Fibroblast of skin of abdomen (primary cell): ENCODE measurements at regions not wholly inside any gene's neighbourhood (a gene's known extent, or its start where the extent isn't known, plus 50 kb on each side); places are given as distances from the start of the nearest gene placed in this dataset.
"Not testable (repeated sequence)": the region's sequence is repeated elsewhere in the genome, so short reads cannot be mapped to it uniquely, and the experiment has no call there.

Experiments used
- DNase-seq: peaks from one replicate; pipeline ENCODE4 v3.0.0-alpha.2; 2013

DNA sequence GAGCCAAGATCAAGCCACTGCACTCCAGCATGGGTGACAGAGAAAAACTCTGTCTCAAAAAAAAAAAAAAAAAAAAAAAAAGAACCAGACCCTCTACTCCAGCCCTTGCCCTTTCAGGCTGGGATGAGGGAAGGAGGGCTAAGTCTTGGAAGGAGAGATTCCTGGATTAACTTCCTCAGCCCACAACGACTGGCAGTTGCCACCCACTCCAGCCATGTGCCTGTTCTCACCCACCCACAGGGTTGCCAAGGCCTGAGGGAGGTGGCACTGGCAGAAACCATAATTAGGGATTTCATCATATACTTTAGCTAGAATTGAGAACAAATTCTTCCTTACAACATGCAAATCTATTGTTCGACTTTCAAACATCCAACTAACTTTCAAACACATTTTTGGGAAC is 87.8 kb upstream of the SLC30A5 start:
- DNase-seq: no peak

DNA sequence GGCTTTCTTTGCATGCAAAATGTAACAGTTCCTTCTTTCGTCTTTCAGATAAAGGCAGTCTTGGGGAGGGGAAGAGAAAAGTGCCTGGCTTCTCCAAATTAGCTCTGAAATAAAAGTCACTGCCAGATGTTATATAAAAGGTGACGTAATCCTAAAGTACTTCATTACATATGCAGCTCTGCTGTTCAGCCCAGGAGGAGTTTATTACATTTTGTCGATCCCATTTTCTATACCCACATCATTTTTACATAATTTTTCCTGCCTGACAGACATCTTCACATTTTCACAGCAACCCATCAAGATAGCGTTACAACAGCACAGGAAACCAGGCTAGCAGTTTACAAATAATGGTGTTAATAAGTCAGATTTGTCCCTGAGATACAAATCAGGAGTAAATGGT is 86.7 kb upstream of the SLC30A5 start:
- peak; percentile 28 for DNase-seq

DNA sequence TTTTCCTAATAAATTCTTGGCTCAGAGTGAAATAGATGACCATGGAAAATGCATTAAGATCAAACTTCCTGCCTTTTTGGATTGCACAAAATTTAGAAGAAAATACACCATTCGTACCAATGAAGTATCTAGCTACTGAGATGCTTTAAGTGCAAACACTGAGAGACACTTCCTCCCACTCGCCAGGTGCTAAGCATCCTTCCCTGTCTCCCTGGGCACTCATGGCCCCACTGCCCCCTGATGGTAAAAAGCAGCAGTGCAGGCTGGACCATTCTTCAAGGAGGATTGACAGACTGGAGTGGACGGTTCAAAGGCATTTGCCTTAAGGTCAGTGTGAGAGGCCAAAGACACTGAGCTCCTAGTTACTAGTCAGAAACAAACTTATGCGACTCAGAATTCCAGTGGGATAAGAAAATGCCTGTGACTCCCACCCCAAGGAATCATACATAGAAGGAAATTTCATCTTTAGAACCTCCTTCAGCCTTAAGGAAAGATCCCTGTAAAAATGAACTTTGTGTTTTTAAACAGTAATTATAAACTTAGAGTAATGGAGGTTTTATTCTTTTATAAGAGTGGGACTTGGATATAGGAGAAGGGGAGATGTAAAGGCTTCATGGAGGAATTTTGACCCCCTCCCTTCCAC is 86.0 kb upstream of the SLC30A5 start:
- peak; percentile 35 for DNase-seq

DNA sequence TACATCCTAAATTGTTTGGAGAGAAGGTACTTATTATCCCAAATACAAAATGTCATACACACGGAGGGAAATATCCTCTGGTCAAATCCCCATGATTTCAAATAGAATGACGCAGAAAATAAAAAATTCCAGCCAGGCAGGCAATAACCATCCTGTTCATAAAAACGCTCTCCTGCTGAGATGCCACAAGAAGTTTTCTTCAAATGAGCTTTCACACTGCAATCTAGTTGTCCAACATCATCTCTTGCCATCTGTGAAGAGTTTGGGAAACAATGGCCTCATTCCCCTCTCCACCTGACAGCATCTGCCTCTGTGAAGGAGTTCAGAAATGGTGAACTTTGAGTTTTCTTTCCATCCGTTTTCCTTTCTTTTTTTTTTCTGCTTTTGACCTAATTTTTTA is 83.3 kb upstream of the SLC30A5 start:
- DNase-seq: no peak

DNA sequence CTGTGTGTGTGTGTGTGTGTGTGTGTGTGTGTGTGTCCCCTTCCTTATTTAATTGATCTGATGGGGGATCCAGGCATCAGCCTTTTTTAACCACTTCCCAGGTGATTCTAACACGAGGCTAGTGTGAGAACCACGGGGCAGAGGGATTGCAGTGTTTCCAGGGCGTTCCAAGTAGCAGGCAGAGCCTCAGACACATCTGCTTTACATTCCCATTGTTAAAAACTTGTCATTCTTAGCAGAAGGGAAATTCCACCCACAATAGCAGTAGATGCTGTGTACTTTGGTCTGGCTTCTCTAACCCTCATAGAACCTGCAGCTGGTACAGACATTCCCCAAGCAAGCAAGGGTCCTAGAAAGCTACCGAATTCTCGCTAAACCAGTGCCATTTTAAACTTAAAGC is 81.9 kb upstream of the SLC30A5 start:
- no peak for DNase-seq

DNA sequence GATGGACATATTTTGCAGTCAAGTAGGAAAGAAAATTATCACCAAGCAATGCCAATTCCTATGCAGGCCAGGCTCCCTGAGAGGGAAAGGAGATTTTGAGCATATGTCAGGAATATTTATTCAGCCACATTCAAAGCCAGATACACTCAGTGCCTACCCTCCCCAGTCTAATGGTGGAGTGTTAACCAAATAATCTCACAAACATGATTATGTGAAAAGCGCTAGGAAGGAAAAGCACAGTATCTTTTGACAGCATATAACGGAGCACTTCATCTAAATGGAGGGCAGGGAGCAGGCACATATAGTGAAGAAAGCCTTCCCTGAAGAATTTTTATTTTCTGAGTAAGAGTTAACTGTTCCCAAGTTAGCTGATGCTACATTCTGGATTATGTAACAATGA is 80.3 kb upstream of the SLC30A5 start:
- DNase-seq: no peak

DNA sequence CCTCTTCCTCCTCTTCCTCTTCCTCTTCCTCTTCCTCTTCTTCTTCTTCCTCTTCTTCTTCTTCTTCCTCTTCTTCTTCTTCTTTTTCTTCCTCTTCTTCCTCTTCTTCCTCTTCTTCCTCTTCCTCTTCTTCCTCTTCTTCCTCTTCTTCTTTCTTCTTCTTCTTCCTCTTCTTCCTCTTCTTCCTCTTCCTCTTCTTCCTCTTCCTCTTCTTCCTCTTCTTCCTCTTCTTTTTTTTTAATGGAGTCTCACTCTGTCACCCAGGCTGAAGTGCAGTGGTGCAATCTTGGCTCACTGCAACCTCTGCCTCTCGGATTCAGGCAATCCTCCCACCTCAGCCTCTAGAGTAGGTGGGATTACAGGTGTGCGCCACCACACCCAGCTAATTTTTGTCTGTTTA is 79.8 kb upstream of the SLC30A5 start:
- not testable (repeated sequence) for DNase-seq

DNA sequence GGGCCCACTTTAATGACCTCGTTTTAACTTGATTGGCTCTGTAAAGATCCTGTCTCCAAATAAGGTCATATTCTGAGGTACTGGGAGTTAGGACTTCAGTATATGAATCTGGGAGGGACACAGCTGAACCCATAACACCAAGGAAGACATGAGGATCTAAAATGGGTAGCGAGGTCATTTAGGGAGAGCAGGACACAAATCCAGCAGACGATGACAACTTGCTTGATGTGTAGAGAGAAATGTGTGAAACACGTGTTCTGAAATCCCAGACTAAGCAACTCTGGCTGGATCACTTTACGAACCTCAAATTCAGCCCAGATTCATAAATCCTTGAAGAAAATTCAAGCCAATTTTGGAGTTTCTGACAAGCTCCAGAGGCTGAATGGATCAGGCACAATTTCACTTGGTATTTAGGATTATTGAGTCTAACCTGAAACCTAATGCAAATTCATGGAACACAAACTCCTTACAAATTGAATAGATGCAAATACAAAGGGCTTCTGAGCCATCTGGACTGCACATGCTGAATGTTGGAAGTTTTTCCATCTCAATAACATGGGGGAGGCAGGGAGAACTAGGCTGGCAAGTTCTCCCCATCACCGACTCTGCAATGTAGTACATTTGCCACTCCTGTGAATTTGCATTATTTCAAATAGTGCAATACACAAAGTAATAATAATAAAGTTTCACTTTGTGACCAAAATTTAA is 74.0 kb upstream of the SLC30A5 start:
- DNase-seq: peak; percentile 32

DNA sequence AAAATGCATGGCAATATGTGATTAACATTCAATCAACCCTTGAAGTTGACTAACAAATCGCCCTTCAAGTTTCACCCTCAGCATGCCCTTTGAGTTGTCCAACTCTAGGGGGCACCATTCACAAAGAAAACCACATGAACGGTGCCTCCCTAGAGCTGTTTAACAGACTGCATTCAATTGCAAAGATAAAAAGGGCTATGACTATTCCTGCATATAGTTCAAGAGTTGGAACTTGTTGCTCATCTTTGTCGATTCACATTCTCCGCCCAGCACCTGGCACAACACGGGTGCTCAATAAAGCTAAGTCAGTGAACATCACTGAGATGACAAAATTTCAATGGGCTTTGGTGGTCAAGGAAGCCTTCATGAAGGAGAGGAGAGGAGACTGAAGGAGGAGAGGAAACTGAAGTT is 69.6 kb upstream of the SLC30A5 start:
- peak; percentile 29 for DNase-seq

DNA sequence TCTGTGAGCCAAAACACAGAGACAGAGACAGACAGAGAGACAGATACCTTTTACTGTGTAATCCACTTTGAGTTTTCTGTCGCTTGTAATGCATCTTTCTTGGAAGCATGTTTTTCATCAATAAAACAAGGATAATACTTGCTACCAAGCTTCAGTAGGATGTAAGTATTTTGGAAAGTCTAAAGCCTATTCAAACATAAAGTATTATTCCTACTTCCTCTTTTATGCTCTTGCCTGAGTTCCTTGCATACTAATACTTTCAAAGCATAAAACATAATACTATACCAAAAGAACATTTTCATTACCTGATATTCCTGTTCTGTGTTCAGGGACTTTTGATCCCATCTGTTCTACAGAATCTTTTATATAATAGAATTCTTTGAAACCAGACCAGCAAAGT is 64.5 kb upstream of the SLC30A5 start:
- no peak for DNase-seq

DNA sequence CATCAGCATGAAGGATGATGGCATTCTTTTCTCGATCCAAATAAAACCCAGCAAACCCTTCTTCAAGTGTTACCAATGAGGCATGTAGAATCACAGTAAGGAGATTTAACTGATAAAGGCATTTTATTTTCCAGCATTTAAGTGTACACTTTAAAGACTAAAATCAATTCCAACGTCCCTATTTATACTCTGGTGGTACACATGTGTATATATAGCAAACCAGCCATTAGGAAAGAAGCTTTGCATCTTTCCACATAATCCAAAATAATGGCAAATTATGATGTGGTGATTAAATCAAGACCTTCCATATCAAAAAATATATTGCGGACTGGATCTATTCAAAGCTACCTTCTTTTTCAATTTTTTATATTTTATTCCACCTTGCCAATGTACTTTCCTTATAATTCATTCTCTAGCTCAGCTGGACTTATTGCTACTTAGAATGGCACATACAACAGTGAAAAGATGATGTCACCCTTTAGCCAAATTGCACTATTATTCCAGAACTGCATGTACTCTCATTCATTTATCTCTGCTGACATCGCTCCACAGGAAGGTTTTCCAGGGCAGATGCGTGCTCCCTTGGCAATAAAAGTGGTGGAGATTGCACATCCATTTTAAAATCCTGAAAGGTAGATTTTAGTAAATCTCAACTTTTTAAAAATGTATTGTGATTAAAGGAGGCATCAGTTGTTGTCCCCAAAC is 63.3 kb upstream of the SLC30A5 start:
- peak; percentile 44 for DNase-seq

DNA sequence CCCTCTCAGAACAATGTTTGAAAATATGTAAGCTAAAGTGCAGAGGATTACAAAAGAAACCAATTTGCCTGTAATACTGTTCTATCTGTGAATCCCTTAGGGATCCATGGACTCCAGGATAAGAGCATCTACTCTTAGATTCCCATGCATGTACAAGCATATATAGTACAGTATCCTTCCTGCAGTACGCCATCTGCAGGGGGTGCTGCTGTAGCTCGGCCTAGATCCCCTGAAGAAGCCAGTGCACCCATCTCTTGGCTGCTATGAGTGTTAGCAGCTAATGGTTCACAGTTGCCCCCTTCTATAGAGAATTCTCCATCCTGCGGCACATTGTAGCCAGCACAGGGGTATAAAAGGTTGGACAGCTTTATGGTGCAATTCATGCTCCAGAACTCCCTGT is 61.8 kb upstream of the SLC30A5 start:
- no peak for DNase-seq

DNA sequence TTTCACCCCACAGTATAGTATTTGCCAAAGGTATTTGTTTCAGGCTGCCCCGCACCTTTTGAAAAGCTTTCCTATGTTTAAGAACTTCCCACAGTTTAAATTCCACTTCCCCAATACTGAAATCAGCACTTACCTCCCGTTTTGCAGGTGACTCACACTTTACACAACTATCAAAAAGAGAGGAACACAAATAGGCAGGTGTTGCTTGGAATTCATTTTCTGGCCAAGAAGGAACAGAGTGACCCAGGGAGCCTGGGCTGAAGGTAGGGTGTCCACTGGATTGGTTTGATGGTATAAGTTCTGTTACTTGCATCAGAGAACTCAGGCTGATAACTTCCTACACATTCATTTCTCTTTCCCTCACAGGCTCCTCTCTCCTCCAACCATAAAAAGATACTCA is 60.1 kb upstream of the SLC30A5 start:
- DNase-seq: no peak

DNA sequence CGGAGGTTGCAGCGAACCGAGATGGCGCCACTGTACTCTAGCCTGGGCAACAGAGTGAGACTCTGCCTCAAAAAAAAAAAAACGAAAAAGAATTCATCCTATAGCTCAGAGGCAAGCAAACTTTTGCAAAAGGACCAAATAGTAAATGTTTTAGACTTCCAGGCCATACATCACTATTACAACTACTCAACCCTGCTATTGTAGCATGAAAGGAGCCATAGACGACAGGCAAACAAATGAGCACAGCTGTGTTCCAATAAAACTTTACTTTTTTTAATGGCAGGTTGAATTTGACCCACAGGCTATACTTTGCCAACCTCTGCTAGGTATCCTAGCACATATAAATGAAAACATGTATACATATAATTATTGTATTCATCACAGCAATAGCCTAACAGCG is 58.9 kb upstream of the SLC30A5 start:
- DNase-seq: no peak

DNA sequence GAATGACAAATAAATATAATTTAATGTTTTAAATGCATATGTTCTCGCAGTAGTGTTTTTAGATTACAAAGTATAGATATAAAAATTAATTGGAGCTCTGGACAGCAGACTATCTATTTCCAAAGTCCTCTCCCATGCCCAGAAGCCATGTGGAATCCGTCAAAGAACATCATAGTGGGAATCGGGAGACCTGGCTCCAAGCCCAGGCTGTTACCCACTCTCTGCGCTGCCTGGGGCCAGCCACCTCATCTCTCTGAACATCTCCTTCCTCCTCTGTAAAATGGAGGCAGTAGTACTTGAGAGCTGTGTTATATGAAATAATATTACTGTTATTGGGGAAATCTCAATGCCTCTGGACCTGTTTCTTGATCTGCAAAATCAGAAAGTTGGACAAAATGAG is 58.1 kb upstream of the SLC30A5 start:
- no peak for DNase-seq

DNA sequence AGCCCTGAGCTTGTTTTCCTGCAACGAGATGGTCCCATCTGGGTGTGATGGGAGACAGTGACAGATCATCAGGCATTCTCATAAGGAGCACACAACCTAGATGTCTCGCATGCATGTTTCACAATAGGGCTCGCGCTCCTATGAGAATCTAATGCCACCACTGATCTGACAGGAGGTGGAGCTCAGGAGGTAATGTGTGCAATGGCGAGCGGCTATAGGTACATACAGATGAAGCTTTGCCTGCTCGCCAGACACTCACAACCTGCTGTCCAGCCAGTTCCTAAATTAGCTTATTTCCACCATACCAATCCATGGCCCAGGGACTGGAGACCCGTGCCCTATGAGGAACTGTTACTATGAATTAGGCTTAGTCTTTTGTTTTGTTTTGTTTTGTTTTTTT is 55.3 kb upstream of the SLC30A5 start:
- no peak for DNase-seq

DNA sequence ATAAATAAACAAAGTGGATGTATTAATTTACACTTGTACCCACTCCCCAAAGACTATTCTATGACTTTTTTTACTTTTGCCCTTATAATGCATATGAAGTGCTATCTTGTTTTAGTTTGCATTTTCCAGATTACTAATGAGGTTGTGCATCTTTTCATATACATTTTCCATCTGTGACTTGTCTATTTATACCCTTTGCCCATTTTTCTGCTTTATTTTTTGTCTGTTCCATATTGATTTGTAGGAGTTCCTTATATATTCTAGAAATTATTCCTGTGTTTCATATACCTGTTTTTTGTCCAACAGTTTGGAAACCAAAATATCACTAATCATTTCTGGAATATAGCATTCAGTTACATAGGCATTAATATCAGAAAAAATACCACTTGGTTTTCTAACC is 54.0 kb upstream of the SLC30A5 start:
- DNase-seq: no peak

DNA sequence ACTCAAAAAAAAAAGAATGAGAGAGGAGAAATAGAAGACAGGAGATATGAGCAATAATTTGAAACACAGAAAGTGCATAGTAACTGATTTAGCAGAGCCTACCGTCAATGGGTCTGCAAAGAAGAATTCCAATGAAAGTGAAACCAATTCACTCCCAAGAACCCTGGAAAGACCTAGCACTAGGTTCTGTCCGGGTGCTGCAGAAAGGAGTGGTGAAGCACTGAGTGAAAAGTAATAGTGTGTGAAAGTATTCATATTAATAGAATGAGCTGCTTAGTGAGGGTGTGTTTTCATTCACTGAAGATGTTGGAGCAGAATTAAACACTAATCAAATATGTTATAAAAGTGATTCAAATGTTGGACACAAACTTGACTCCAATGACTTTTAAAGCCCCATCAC is 51.3 kb upstream of the SLC30A5 start:
- DNase-seq: no peak

DNA sequence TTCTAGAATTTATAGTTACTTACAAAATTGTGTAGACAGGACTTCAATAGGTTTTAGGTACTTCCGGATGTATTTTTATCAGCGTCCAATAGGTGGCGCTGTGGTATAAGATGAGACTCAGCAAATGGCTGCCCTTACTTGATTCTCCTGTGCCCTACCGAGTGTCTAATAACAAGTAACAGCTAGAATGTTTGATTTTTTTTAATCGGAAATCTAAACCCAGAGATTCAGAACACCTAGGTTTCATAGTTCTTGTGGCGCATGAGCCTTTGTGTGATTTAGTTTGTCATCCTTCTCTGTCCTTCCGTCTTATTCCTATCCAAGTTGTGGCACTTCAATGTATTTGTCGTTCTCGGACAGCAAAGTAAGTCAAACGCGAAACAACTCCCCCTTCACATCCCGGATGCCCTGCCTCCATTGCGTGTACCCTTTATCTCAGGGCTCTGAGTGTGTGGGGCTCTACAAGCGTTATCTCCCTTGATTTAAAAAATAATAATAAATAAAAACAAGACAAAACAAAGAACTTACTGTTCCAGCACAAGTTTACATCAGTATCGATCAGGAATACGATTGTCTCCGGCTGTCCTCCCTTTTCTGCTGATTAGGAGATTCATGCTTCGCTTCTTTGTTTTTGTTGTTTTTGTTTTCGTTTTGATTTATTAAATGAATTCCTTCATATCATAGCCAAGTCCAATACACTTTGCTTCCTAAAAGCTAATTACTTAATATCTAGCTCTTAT is 50.7 kb upstream of the SLC30A5 start:
- DNase-seq: peak; percentile 87

DNA sequence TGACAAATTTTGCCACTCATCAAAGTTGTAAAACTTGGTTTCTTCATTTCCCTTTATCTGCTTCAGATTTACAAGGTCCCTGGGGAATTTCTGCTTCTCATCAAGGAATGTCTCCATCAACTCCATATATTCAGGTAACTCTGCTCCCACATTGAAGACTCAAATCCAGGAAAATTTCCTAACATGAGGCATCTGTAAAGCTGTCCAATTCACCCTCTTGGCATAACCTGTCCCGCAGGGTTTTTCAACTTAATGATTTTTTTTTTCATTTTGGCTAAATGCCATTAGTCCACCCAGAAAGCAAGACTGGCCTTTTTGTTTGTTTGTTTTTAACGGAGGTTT is 50.2 kb upstream of the SLC30A5 start:
- DNase-seq: no peak
